H1 (cell line): ENCODE measurements at regions not wholly inside any gene's neighbourhood (a gene's known extent, or its start where the extent isn't known, plus 50 kb on each side); places are given as distances from the start of the nearest gene placed in this dataset.
"Not testable (repeated sequence)": the region's sequence is repeated elsewhere in the genome, so short reads cannot be mapped to it uniquely, and the experiment has no call there.

ENCODE experiments used
- CTCF ChIA-PET: fragments of 300-600 bp; sonication (Branson Sonifier 250); formaldehyde crosslinking; loops from one replicate; lab custom pipeline; 2021; ENCODE audit not compliant: partially characterized antibody; lab: Charles Lee
- POLR2A ChIA-PET: fragments of 300-600 bp; sonication (Branson Sonifier 250); formaldehyde crosslinking; loops from one replicate; lab custom pipeline; 2021; ENCODE audit warnings: inconsistent platforms; ENCODE audit not compliant: partially characterized antibody; lab: Charles Lee
- DNase-seq, 2 experiments: peaks; one replicate each; pipeline versions ENCODE4 v3.0.0 to v3.0.0-alpha.2; 2010 to 2022; ENCODE audit warnings: low spot score in 2 of 2, low read depth in 1 of 2, mixed read lengths in 1 of 2
- FAIRE-seq: peaks from 2 replicates; lab custom pipeline; 2011; peaks lifted over from hg19 to GRCh38; lab: Jason Lieb, UNC
- H2AFZ ChIP-seq: 2 replicates; pipeline ENCODE4 v1.8.1; 2012; ENCODE audit warnings: low read length, inconsistent platforms
- H2AK5ac ChIP-seq: 2 replicates; pipeline ENCODE4 v1.6.1; 2013; ENCODE audit warnings: low read depth, low read length
- H2BK120ac ChIP-seq: replicated peaks from 2 replicates; pipeline ENCODE3; 2013; ENCODE audit warnings: low read depth, low read length, inconsistent platforms
- H2BK12ac ChIP-seq: 2 replicates; pipeline ENCODE4 v1.6.1; 2013; ENCODE audit warnings: low read depth, low read length
- H2BK15ac ChIP-seq: 2 replicates; pipeline ENCODE4 v1.6.1; 2013; ENCODE audit warnings: low read length
- H2BK20ac ChIP-seq: 2 replicates; pipeline ENCODE4 v1.6.1; 2013; ENCODE audit warnings: low read length
- H2BK5ac ChIP-seq: 2 replicates; pipeline ENCODE4 v1.6.1; 2013; ENCODE audit warnings: low read depth, low read length
- H3K14ac ChIP-seq: 2 replicates; pipeline ENCODE4 v1.6.1; 2013; ENCODE audit warnings: inconsistent platforms; ENCODE audit not compliant: insufficient read length
- H3K18ac ChIP-seq: 2 replicates; pipeline ENCODE4 v1.6.1; 2013; ENCODE audit warnings: low read length; ENCODE audit errors: extremely low read depth
- H3K23ac ChIP-seq: 2 replicates; pipeline ENCODE4 v1.6.1; 2013; ENCODE audit warnings: inconsistent platforms; ENCODE audit not compliant: insufficient read length
- H3K23me2 ChIP-seq: 2 replicates; pipeline ENCODE4 v1.6.1; 2013; ENCODE audit warnings: low read depth, low read length
- H3K27ac ChIP-seq: 2 replicates; pipeline ENCODE4 v1.6.1; 2011; ENCODE audit warnings: low read depth, low read length, inconsistent platforms
- H3K27me3 ChIP-seq, 4 experiments: replicated peaks in 1 of 4; 1 replicate in 1 of 4; 2 replicates in 3 of 4; pipeline versions ENCODE4 v1.6.1 to v1.8.1; 2011 to 2013; ENCODE audit warnings: low read length in 3 of 4, mild to moderate bottlenecking in 3 of 4, inconsistent platforms in 2 of 4, mixed read lengths in 2 of 4, moderate library complexity in 1 of 4; ENCODE audit not compliant: control insufficient read depth in 3 of 4, insufficient read depth in 3 of 4; ENCODE audit errors: extremely low read depth in 1 of 4
- H3K36me3 ChIP-seq, 4 experiments: 2 replicates each; pipeline versions ENCODE4 v1.6.1 to v1.8.1; 2011 to 2013; ENCODE audit warnings: mild to moderate bottlenecking in 4 of 4, low read length in 3 of 4, moderate library complexity in 2 of 4, control low read depth in 1 of 4, inconsistent platforms in 1 of 4; ENCODE audit not compliant: insufficient read depth in 4 of 4, control insufficient read depth in 2 of 4
- H3K4ac ChIP-seq: replicated peaks from 2 replicates; pipeline ENCODE3; 2013; ENCODE audit warnings: low read length, low read depth, mixed read lengths, inconsistent platforms; ENCODE audit not compliant: insufficient read length
- H3K4me1 ChIP-seq, 4 experiments: replicated peaks in 1 of 4; 1 replicate in 1 of 4; 2 replicates in 3 of 4; pipeline versions ENCODE4 v1.6.1 to v1.8.1; 2011 to 2013; ENCODE audit warnings: low read length in 3 of 4, inconsistent platforms in 2 of 4, mixed read lengths in 1 of 4; ENCODE audit not compliant: insufficient read depth in 4 of 4, control insufficient read depth in 3 of 4
- H3K4me2 ChIP-seq, 2 experiments: 2 replicates each; pipeline versions ENCODE4 v1.6.1 to v1.8.1; 2011 to 2013; ENCODE audit warnings: low read depth in 2 of 2, low read length in 2 of 2, control low read depth in 1 of 2, inconsistent platforms in 1 of 2, mild to moderate bottlenecking in 1 of 2; ENCODE audit not compliant: insufficient read depth in 1 of 2
- H3K4me3 ChIP-seq, 4 experiments: fragments of 200-600, 300-600 bp in 1 of 4; sonication (generic), shearing (Covaris generic), sonication (Bioruptor Twin) in 1 of 4; 2 replicates each; pipeline versions ENCODE4 v1.5.1 to v1.8.1; 2011 to 2016; ENCODE audit warnings: low read length in 4 of 4, low read depth in 3 of 4, control low read depth in 2 of 4, inconsistent platforms in 2 of 4, mild to moderate bottlenecking in 2 of 4, mixed read lengths in 1 of 4, moderate library complexity in 1 of 4; ENCODE audit not compliant: insufficient read depth in 2 of 4; ENCODE audit errors: extremely low read depth in 1 of 4
- H3K56ac ChIP-seq: replicated peaks from 2 replicates; pipeline ENCODE3; 2013; ENCODE audit warnings: low read depth, mild to moderate bottlenecking, mixed read lengths, low read length, inconsistent platforms; ENCODE audit not compliant: insufficient read length
- H3K79me1 ChIP-seq: 2 replicates; pipeline ENCODE4 v1.6.1; 2013; ENCODE audit warnings: low read depth, low read length, control low read depth
- H3K79me2 ChIP-seq, 2 experiments: 2 replicates each; pipeline versions ENCODE4 v1.6.1 to v1.8.1; 2012 to 2013; ENCODE audit warnings: low read length in 2 of 2, mild to moderate bottlenecking in 2 of 2, inconsistent platforms in 1 of 2; ENCODE audit not compliant: insufficient read depth in 2 of 2, control insufficient read depth in 1 of 2
- H3K9ac ChIP-seq, 4 experiments: replicated peaks in 1 of 4; 1 replicate in 1 of 4; 2 replicates in 3 of 4; pipeline versions ENCODE4 v1.6.1 to v1.8.1; 2011 to 2013; ENCODE audit warnings: low read depth in 3 of 4, low read length in 3 of 4, control low read depth in 2 of 4, mild to moderate bottlenecking in 2 of 4, moderate library complexity in 2 of 4, inconsistent platforms in 1 of 4; ENCODE audit errors: extremely low read depth in 1 of 4
- H3K9me3 ChIP-seq, 2 experiments: 2 replicates each; pipeline versions ENCODE4 v1.6.1 to v1.8.1; 2012 to 2013; ENCODE audit warnings: mild to moderate bottlenecking in 2 of 2, moderate library complexity in 2 of 2, control low read depth in 1 of 2, inconsistent platforms in 1 of 2, low read depth in 1 of 2, low read length in 1 of 2, mixed read lengths in 1 of 2; ENCODE audit not compliant: insufficient read depth in 2 of 2
- H4K20me1 ChIP-seq, 2 experiments: replicated peaks in 1 of 2; 2 replicates each; pipeline versions ENCODE3 to v1.8.1; 2011 to 2013; ENCODE audit warnings: inconsistent platforms in 2 of 2, low read length in 2 of 2, mild to moderate bottlenecking in 1 of 2; ENCODE audit not compliant: insufficient read depth in 2 of 2, control insufficient read depth in 1 of 2
- H4K5ac ChIP-seq: 2 replicates; pipeline ENCODE4 v1.6.1; 2013; ENCODE audit warnings: low read length, low read depth, mixed read lengths, inconsistent platforms; ENCODE audit not compliant: insufficient read length
- H4K8ac ChIP-seq: 2 replicates; pipeline ENCODE4 v1.8.0; 2013; ENCODE audit warnings: mild to moderate bottlenecking, moderate library complexity, low read length, inconsistent platforms; ENCODE audit not compliant: insufficient read depth; ENCODE audit errors: extremely low read depth
- H4K91ac ChIP-seq: replicated peaks from 2 replicates; pipeline ENCODE3; 2013; ENCODE audit warnings: low read length, mixed read lengths, inconsistent platforms; ENCODE audit not compliant: insufficient read length
- WGBS, 2 experiments: shearing (Covaris generic) in 1 of 2; methylation state at CpG; one replicate each; pipeline versions ENCODE4 v1.1.6 to v1.1.7; 2013 to 2015; ENCODE audit warnings: low lambda C conversion rate in 2 of 2, mixed read lengths in 2 of 2, inconsistent platforms in 1 of 2, low coverage in 1 of 2, missing lambda C conversion rate in 1 of 2; ENCODE audit not compliant: insufficient replicate concordance in 2 of 2, insufficient coverage in 1 of 2, insufficient read length in 1 of 2; ENCODE audit errors: extremely low coverage in 1 of 2, missing lambda C conversion rate in 1 of 2; 5-methylcytosine and 5-hydroxymethylcytosine counted together

GRCh38 chr17:20873688-20874328, 169.0 kb downstream of the USP22 start:
- 82% methylated on average over 5 of the region's 5 CpGs; no CpG with 5 or more reads in 1 of the 2 experiments for WGBS, 2 experiments
- CTCF ChIA-PET, H3K14ac ChIP-seq: not testable (repeated sequence)

GRCh38 chr17:20877384-20877783, 165.4 kb downstream of the USP22 start:
- not testable (repeated sequence) for H2BK20ac ChIP-seq, H3K9ac ChIP-seq, H4K8ac ChIP-seq, H3K23ac ChIP-seq, H3K27ac ChIP-seq, H3K27me3 ChIP-seq, H4K20me1 ChIP-seq, H3K23me2 ChIP-seq, H3K56ac ChIP-seq, H3K4ac ChIP-seq, H3K4me3 ChIP-seq, H2BK5ac ChIP-seq, FAIRE-seq, H2BK15ac ChIP-seq, H2AFZ ChIP-seq, H3K4me2 ChIP-seq, DNase-seq, H4K91ac ChIP-seq, H2AK5ac ChIP-seq, H2BK120ac ChIP-seq, H3K18ac ChIP-seq, H3K36me3 ChIP-seq, H3K79me1 ChIP-seq, H2BK12ac ChIP-seq, H3K4me1 ChIP-seq, H3K14ac ChIP-seq, H3K9me3 ChIP-seq, H4K5ac ChIP-seq
- WGBS, 2 experiments: 81% methylated on average over 1 of the region's 1 CpG; no CpG with 5 or more reads in 1 of the 2 experiments
- peaks cover under 1 to 95% of the 10 kb centered on the region in 2 experiments; a peak in 3 of 4 replicates for H3K79me2 ChIP-seq
- ChIA-PET CTCF (interaction anchor here (1.3 kb wide), 1 partner anchor 36 kb away, joined by 4 read pairs; no protein-coding TSS in a partner anchor), POLR2A (interaction anchor here (1.0 to 1.4 kb wide), 3 partner anchors 9 to 12 kb away, joined by 3 to 6 read pairs (median 3); no protein-coding TSS in a partner anchor)

More at GRCh38 chr17:20873688-20874328, 169.0 kb downstream of the USP22 start:
- H4K91ac ChIP-seq, H4K20me1 ChIP-seq, H3K23me2 ChIP-seq, H3K4me3 ChIP-seq, H4K5ac ChIP-seq, H3K9me3 ChIP-seq, FAIRE-seq, H2BK20ac ChIP-seq, H3K36me3 ChIP-seq, H3K23ac ChIP-seq, H2BK15ac ChIP-seq, H3K27me3 ChIP-seq, H2BK5ac ChIP-seq, H4K8ac ChIP-seq, H3K4ac ChIP-seq, H2AFZ ChIP-seq, H3K79me1 ChIP-seq, POLR2A ChIA-PET, H3K27ac ChIP-seq, H2BK120ac ChIP-seq, H3K56ac ChIP-seq, H3K18ac ChIP-seq, H3K4me1 ChIP-seq, H3K4me2 ChIP-seq, H3K9ac ChIP-seq, H2BK12ac ChIP-seq, DNase-seq, H2AK5ac ChIP-seq: not testable (repeated sequence)
- peaks cover 5 to 91% of the 10 kb centered on the region in 2 experiments; a peak in 3 of 4 replicates for H3K79me2 ChIP-seq
